Immature natural killer cell (primary cell): ENCODE measurements at regions not wholly inside any gene's neighbourhood (a gene's known extent, or its start where the extent isn't known, plus 50 kb on each side); places are given as distances from the start of the nearest gene placed in this dataset.

Source experiments
- DNase-seq, 3 donors: peaks; one replicate each; pipeline ENCODE4 v3.0.0; 2022; ENCODE audit warnings: mixed read lengths in 1 of 3
- H3K27ac Mint-ChIP-seq, 6 donors: one replicate each; pipeline ENCODE4 v1.8.0; 2020; ENCODE audit warnings: mixed read lengths in 6 of 6, mild to moderate bottlenecking in 5 of 6, inconsistent platforms in 4 of 6, moderate library complexity in 3 of 6
- H3K27me3 Mint-ChIP-seq, 3 donors: one replicate each; pipeline ENCODE4 v1.8.0; 2020 to 2021; ENCODE audit warnings: low read depth in 3 of 3, mild to moderate bottlenecking in 3 of 3, mixed read lengths in 3 of 3, moderate library complexity in 3 of 3, inconsistent platforms in 1 of 3
- H3K36me3 Mint-ChIP-seq, 3 donors: one replicate each; pipeline ENCODE4 v1.8.0; 2020; ENCODE audit warnings: mixed read lengths in 3 of 3, inconsistent platforms in 2 of 3, mild to moderate bottlenecking in 2 of 3
- H3K4me1 Mint-ChIP-seq, 2 donors: one replicate each; pipeline ENCODE4 v1.8.0; 2020; ENCODE audit warnings: inconsistent platforms in 2 of 2, mild to moderate bottlenecking in 2 of 2, mixed read lengths in 2 of 2, moderate library complexity in 1 of 2
- H3K4me3 Mint-ChIP-seq, 5 donors: one replicate each; pipeline ENCODE4 v1.8.0; 2020; ENCODE audit warnings: mild to moderate bottlenecking in 5 of 5, mixed read lengths in 5 of 5, inconsistent platforms in 3 of 5, moderate library complexity in 3 of 5
- H3K9me3 Mint-ChIP-seq, 6 donors: one replicate each; pipeline ENCODE4 v1.8.0; 2020; ENCODE audit warnings: mild to moderate bottlenecking in 6 of 6, mixed read lengths in 6 of 6, inconsistent platforms in 4 of 6, moderate library complexity in 3 of 6

DNA sequence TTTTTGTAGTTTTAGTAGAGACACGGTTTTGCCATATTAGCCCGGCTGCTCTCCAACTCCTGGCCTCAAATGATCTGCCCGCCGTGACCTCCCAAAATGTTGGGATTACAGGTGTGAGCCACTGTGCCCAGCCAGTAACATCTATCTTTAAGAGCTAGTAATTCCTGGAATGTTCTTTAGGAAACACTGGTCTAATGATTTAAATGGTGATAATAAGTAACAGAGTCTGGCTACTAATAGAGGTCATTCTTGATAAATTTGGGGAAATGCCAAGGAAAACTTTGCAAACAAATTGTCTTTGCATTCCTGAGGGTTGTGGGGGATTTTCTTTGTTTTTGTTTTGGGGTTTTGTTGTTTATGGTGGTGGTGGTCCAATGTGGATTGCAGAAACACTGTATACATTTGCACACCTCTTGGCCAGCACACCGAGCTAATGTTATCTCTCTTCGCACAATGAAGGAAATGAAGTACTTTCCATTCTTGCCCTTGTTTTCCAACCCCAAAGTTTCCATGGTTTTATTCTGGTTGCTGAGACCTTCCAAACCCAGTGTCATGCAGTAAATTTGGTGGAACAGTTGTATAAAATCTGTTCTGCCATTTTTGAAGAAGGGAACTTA is 51.3 kb upstream of the WIPF3 start:
- peaks cover 3 to 7% (median 4%) of the 10 kb centered on the region in 3 donors for H3K27me3 Mint-ChIP-seq

More for the DNA sequence above, 51.3 kb upstream of the WIPF3 start:
- H3K4me1 Mint-ChIP-seq, result no peaks in the 10 kb centered on the region
- H3K4me3 Mint-ChIP-seq, result no peak overlapping the region
- H3K27ac Mint-ChIP-seq, result no peak overlapping the region
- DNase-seq, result no peak
- H3K36me3 Mint-ChIP-seq, result no peaks in the 10 kb centered on the region
- H3K9me3 Mint-ChIP-seq, result no peaks in the 10 kb centered on the region
